GM12878 (cell line): ENCODE measurements at regions not wholly inside any gene's neighbourhood (a gene's known extent, or its start where the extent isn't known, plus 50 kb on each side); places are given as distances from the start of the nearest gene placed in this dataset.

ENCODE experiments used
- ATAC-seq: fragments of 200-7000 bp; cut with Tn5 transposase; 3 replicates; pipeline ENCODE4 v1.9.1; 2020; ENCODE audit warnings: mild to moderate bottlenecking, moderate library complexity
- BruUV-seq: library from RNA; stranded (reverse); fragments of 400-500 nt; replicated peaks from 2 replicates; lab custom pipeline; 2021; lab: Mats Ljungman, UMichigan
- CTCF ChIA-PET: fragments of 300-600 bp; sonication (Branson Sonifier 250); formaldehyde crosslinking; extraction: SDS; loops from one replicate; lab custom pipeline; 2021; ENCODE audit warnings: inconsistent platforms; lab: Yijun Ruan, JAX
- POLR2A ChIA-PET: fragments of 350-600 bp; formaldehyde crosslinking; extraction: SDS; loops from one replicate; lab custom pipeline; 2021; ENCODE audit warnings: inconsistent platforms; lab: Charles Lee
- RAD21 ChIA-PET: fragments of 300-600 bp; sonication (Branson Sonifier 250); formaldehyde crosslinking; loops from one replicate; lab custom pipeline; 2023; ENCODE audit warnings: antibody characterized with exemption; ENCODE audit not compliant: unreplicated experiment; lab: Charles Lee
- SMC1A ChIA-PET: fragments of 300-600 bp; sonication (Branson Sonifier 250); formaldehyde crosslinking; loops from one replicate; lab custom pipeline; 2023; ENCODE audit not compliant: unreplicated experiment, uncharacterized antibody; lab: Charles Lee
- DNase-seq: peaks from one replicate; pipeline ENCODE4 v3.0.0-alpha.2; 2011; ENCODE audit warnings: low read depth, low spot score
- FAIRE-seq: peaks from 3 replicates; lab custom pipeline; 2011; peaks lifted over from hg19 to GRCh38; lab: Jason Lieb, UNC
- H2AFZ ChIP-seq: 2 replicates; pipeline ENCODE4 v1.6.0; 2011; ENCODE audit warnings: low read depth, low read length, control low read depth; ENCODE audit not compliant: control insufficient read depth
- H3K27ac ChIP-seq: 2 replicates; pipeline ENCODE4 v1.5.1; 2011; ENCODE audit warnings: control low read depth; ENCODE audit not compliant: control insufficient read depth, insufficient read depth
- H3K27me3 ChIP-seq, 2 experiments: replicated peaks in 1 of 2; 2 replicates each; pipeline versions ENCODE4 v1.6.0 to v1.6.1; 2011; ENCODE audit warnings: low read length in 1 of 2; ENCODE audit not compliant: control insufficient read depth in 2 of 2, insufficient read depth in 2 of 2
- H3K36me3 ChIP-seq, 2 experiments: 2 replicates each; pipeline ENCODE4 v1.5.1; 2011; ENCODE audit warnings: low read length in 1 of 2; ENCODE audit not compliant: control insufficient read depth in 2 of 2, insufficient read depth in 2 of 2
- H3K4me1 ChIP-seq: 2 replicates; pipeline ENCODE4 v1.6.1; 2011; ENCODE audit warnings: mild to moderate bottlenecking, low read length, moderate library complexity, mixed read lengths; ENCODE audit not compliant: control insufficient read depth, insufficient read depth
- H3K4me2 ChIP-seq: 2 replicates; pipeline ENCODE4 v1.6.0; 2011; ENCODE audit warnings: control low read depth; ENCODE audit not compliant: control insufficient read depth, insufficient read depth
- H3K4me3 ChIP-seq: fragments of 200-600 bp; sonication (generic); 2 replicates; pipeline ENCODE4 v1.5.1; 2016
- H3K79me2 ChIP-seq: 2 replicates; pipeline ENCODE4 v1.6.0; 2011; ENCODE audit warnings: low read length; ENCODE audit not compliant: control insufficient read depth, insufficient read depth
- H3K9ac ChIP-seq: 2 replicates; pipeline ENCODE4 v1.8.0; 2011; ENCODE audit warnings: low read length, control low read depth, mixed read lengths; ENCODE audit not compliant: control insufficient read depth, insufficient read depth
- H3K9me3 ChIP-seq: replicated peaks from 3 replicates; pipeline ENCODE4 v1.5.1; 2011; ENCODE audit warnings: mild to moderate bottlenecking, low read length; ENCODE audit not compliant: control insufficient read depth, insufficient read depth
- H4K20me1 ChIP-seq: 2 replicates; pipeline ENCODE4 v1.6.0; 2011; ENCODE audit not compliant: control insufficient read depth, insufficient read depth
- BACH1 ChIP-seq: fragments of 450-650 bp; IDR thresholded peaks from 2 replicates; pipeline ENCODE4 v1.6.1; 2017; ENCODE audit warnings: mild to moderate bottlenecking, borderline replicate concordance
- CBX5 ChIP-seq: sonication (generic); IDR thresholded peaks from 2 replicates; pipeline ENCODE4 v1.6.1; 2016; ENCODE audit warnings: low read depth, moderate library complexity, mild to moderate bottlenecking, inconsistent platforms
- CHD2 ChIP-seq: IDR thresholded peaks from 2 replicates; pipeline ENCODE4 v1.6.1; 2011; ENCODE audit warnings: low read depth, low read length, improper control_type of control experiment, borderline replicate concordance
- CUX1 ChIP-seq: IDR thresholded peaks from 2 replicates; pipeline ENCODE4 v1.6.1; 2012; ENCODE audit warnings: improper control_type of control experiment, low read depth, low read length; ENCODE audit not compliant: insufficient replicate concordance
- HCFC1 ChIP-seq: fragments of 150-350 bp; IDR thresholded peaks from 2 replicates; pipeline ENCODE4 v1.6.1; 2014; ENCODE audit warnings: low read length
- MXI1 ChIP-seq: fragments of 150-350 bp; IDR thresholded peaks from 2 replicates; pipeline ENCODE4 v1.6.1; 2011; ENCODE audit warnings: low read depth, mild to moderate bottlenecking, inconsistent platforms, low read length, improper control_type of control experiment
- PAX5 ChIP-seq: IDR thresholded peaks from 2 replicates; pipeline ENCODE4 v1.6.1; 2011; ENCODE audit warnings: low read depth, low read length, borderline replicate concordance
- PRDM15 ChIP-seq: fragments of 450-650 bp; formaldehyde crosslinking; IDR thresholded peaks from 2 replicates; pipeline ENCODE4 v1.4.0; 2020; ENCODE audit warnings: mild to moderate bottlenecking, moderate library complexity
- RBBP5 ChIP-seq: fragments of 200-600 bp; sonication (generic); conservative IDR thresholded peaks from 2 replicates; pipeline ENCODE4 v1.6.1; 2016
- SREBF2 ChIP-seq: IDR thresholded peaks from 2 replicates; pipeline ENCODE4 v1.6.1; 2012; ENCODE audit warnings: mild to moderate bottlenecking, low read length
- TCF12 ChIP-seq: IDR thresholded peaks from 2 replicates; pipeline ENCODE4 v1.6.1; 2011; ENCODE audit warnings: low read depth, mild to moderate bottlenecking, low read length
- in situ Hi-C: fragments of 300-500 bp; cut with MboI; formaldehyde crosslinking; loops from 9 replicates; pipeline ENCODE4 v1.14.3; 2018; ENCODE audit warnings: mixed read lengths
- intact Hi-C: fragments of 100-400 bp; cut with micrococcal nuclease; formaldehyde crosslinking; loops from one replicate; pipeline ENCODE4 v1.14.2; 2022; ENCODE audit not compliant: unreplicated experiment
- TF ChIP-seq, protein P1 (sequence below): fragments of 450-650 bp; IDR thresholded peaks from 2 replicates; pipeline ENCODE4 v1.6.1; 2016; ENCODE audit warnings: mild to moderate bottlenecking
- TF ChIP-seq, protein P2 (sequence below): fragments of 450-650 bp; IDR thresholded peaks from 2 replicates; pipeline ENCODE4 v1.6.1; 2017; ENCODE audit warnings: borderline replicate concordance

GRCh38 chr13:50539791-50540530 lies 303.5 kb downstream of the DLEU7 start:
- DNase-seq, result no peak
- Histone ChIP-seq H2AFZ (no peak overlapping the region), H3K9ac (no peak overlapping the region), H3K79me2 (no peaks in the 10 kb centered on the region), H3K4me2 (no peak overlapping the region), H3K27me3 (no peaks in the 10 kb centered on the region), H3K27ac (no peak overlapping the region), H4K20me1 (no peaks in the 10 kb centered on the region), H3K4me1 (no peaks in the 10 kb centered on the region), H3K4me3 (no peak overlapping the region), H3K9me3 (peaks cover 10% of the 10 kb centered on the region), H3K36me3 (no peaks in the 10 kb centered on the region)
- intact Hi-C loops, result loop anchor here (10.0 kb wide), 1 partner anchor 265 kb away; no protein-coding TSS in a partner anchor
- in situ Hi-C loops, result no loop called here
- SMC1A ChIA-PET, result no interaction called here
- no peak for ATAC-seq
- no TSS peak for BruUV-seq
- POLR2A ChIA-PET, result no interaction called here
- FAIRE-seq, result no peak
- RAD21 ChIA-PET, result no interaction called here
- CTCF ChIA-PET, result no interaction called here
- TF ChIP-seq RBBP5 (no peak), CBX5 (no peak), HCFC1 (no peak), CUX1 (no peak), PRDM15 (CRISPR knock-in tag) (no peak), PAX5 (no peak), BACH1 (no peak), SREBF2 (no peak), CHD2 (no peak), MXI1 (no peak), TCF12 (no peak)
- TF ChIP-seq, protein P1, sequence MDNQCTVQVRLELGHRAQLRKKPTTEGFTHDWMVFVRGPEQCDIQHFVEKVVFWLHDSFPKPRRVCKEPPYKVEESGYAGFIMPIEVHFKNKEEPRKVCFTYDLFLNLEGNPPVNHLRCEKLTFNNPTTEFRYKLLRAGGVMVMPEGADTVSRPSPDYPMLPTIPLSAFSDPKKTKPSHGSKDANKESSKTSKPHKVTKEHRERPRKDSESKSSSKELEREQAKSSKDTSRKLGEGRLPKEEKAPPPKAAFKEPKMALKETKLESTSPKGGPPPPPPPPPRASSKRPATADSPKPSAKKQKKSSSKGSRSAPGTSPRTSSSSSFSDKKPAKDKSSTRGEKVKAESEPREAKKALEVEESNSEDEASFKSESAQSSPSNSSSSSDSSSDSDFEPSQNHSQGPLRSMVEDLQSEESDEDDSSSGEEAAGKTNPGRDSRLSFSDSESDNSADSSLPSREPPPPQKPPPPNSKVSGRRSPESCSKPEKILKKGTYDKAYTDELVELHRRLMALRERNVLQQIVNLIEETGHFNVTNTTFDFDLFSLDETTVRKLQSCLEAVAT, result no peak
- TF ChIP-seq, protein P2, sequence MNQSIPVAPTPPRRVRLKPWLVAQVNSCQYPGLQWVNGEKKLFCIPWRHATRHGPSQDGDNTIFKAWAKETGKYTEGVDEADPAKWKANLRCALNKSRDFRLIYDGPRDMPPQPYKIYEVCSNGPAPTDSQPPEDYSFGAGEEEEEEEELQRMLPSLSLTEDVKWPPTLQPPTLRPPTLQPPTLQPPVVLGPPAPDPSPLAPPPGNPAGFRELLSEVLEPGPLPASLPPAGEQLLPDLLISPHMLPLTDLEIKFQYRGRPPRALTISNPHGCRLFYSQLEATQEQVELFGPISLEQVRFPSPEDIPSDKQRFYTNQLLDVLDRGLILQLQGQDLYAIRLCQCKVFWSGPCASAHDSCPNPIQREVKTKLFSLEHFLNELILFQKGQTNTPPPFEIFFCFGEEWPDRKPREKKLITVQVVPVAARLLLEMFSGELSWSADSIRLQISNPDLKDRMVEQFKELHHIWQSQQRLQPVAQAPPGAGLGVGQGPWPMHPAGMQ, result no peak
